HL-60 (cell line): ENCODE measurements at regions not wholly inside any gene's neighbourhood (a gene's known extent, or its start where the extent isn't known, plus 50 kb on each side); places are given as distances from the start of the nearest gene placed in this dataset.

Experiments
- CTCF ChIP-seq: IDR thresholded peaks from one replicate; pipeline ENCODE4 v1.5.1; 2011; ENCODE audit warnings: low read length, control low read depth, inconsistent platforms; ENCODE audit not compliant: insufficient read depth
- GABPA ChIP-seq: IDR thresholded peaks from 2 replicates; pipeline ENCODE4 v1.6.1; 2012; ENCODE audit warnings: low read depth
- POLR2AphosphoS5 ChIP-seq: IDR thresholded peaks from 2 replicates; pipeline ENCODE4 v1.6.1; 2012; ENCODE audit warnings: low read depth
- REST ChIP-seq: IDR thresholded peaks from 2 replicates; pipeline ENCODE4 v1.6.1; 2012; ENCODE audit warnings: low read depth; ENCODE audit not compliant: insufficient replicate concordance

- TF ChIP-seq POLR2AphosphoS5 = no peak
- TF ChIP-seq CTCF = no peak
- TF ChIP-seq REST = no peak
- TF ChIP-seq GABPA = no peak
Observed at GRCh38 chr2:10186868-10187535, 64.5 kb downstream of the RRM2 start.
